Testis (tissue), 2 donors: ENCODE measurements at regions not wholly inside any gene's neighbourhood (a gene's known extent, or its start where the extent isn't known, plus 50 kb on each side); places are given as distances from the start of the nearest gene placed in this dataset.

ENCODE experiments used
- CTCF ChIP-seq, 3 experiments: fragments of 450-650 bp in 2 of 3; fragments of 200-600 bp in 1 of 3; sonication (generic) in 1 of 3; IDR thresholded peaks; one replicate each; pipeline ENCODE4 v1.5.1; 2016 to 2019; ENCODE audit warnings: antibody characterized with exemption in 3 of 3, mild to moderate bottlenecking in 2 of 3, moderate library complexity in 1 of 3
- POLR2A ChIP-seq: fragments of 450-650 bp; IDR thresholded peaks from one replicate; pipeline ENCODE4 v1.6.1; 2017; ENCODE audit warnings: antibody characterized with exemption, mild to moderate bottlenecking, moderate library complexity

GRCh38 chr5:148899993-148900392, 73.6 kb downstream of the ADRB2 start:
- no peak for TF ChIP-seq CTCF (IDR thresholded peaks at IDR 0.05)
- TF ChIP-seq POLR2A: no peak
